HAP-1 (cell line): ENCODE measurements at regions not wholly inside any gene's neighbourhood (a gene's known extent, or its start where the extent isn't known, plus 50 kb on each side); places are given as distances from the start of the nearest gene placed in this dataset.

Source experiments
- DNase-seq, 2 experiments: peaks; one replicate each; pipeline ENCODE4 v3.0.0-alpha.2; 2016 to 2020; ENCODE audit warnings: low spot score in 2 of 2
- H3K27me3 ChIP-seq: fragments of 250-450 bp; sonication (Bioruptor Pico); 2 replicates; pipeline ENCODE4 v1.5.1; 2020; ENCODE audit warnings: low read depth, mild to moderate bottlenecking, moderate library complexity
- H3K36me3 ChIP-seq: fragments of 250-450 bp; sonication (Bioruptor Pico); replicated peaks from 2 replicates; pipeline ENCODE4 v1.5.1; 2020; ENCODE audit warnings: mild to moderate bottlenecking
- H3K4me1 ChIP-seq: fragments of 250-450 bp; sonication (Bioruptor Pico); 2 replicates; pipeline ENCODE4 v1.5.1; 2020; ENCODE audit warnings: mild to moderate bottlenecking
- H3K4me3 ChIP-seq: fragments of 250-450 bp; sonication (Bioruptor Pico); 2 replicates; pipeline ENCODE4 v1.5.1; 2020; ENCODE audit warnings: mild to moderate bottlenecking, moderate library complexity
- H3K9me3 ChIP-seq: fragments of 250-450 bp; sonication (Bioruptor Pico); 2 replicates; pipeline ENCODE4 v1.5.1; 2020; ENCODE audit warnings: mild to moderate bottlenecking, moderate library complexity
- in situ Hi-C: fragments of 300-500 bp; cut with MboI; formaldehyde crosslinking; loops from 3 replicates; pipeline ENCODE4 v1.14.3; 2020; ENCODE audit warnings: low sequenced_read_pairs, inconsistent platforms, mixed read lengths

DNA sequence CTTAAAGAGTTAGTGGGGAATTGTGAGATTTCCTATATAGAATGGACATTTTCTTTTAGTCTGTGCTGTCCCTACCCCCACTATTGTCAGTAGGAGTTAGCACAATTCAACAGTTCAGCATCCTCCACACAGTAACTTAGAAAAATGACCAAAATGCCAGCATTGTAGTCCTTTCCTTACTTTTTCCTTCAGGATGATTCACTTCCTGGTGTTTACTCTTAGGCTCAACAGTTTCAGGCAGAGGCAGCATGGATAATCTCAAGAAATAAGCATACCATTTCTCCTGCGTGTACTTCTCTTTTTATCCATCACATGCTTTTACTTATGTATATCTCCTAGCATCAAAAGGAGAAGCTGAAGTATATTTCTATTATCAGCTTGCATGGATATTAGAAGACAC, 683.4 kb downstream of the SLC16A7 start:
- DNase-seq, result no peak
- no peaks in the 10 kb centered on the region for H3K27me3 ChIP-seq
- H3K4me1 ChIP-seq, result no peaks in the 10 kb centered on the region; the same call in 1 of the 2 replicates
- no peaks in the 10 kb centered on the region for H3K9me3 ChIP-seq
- no peaks in the 10 kb centered on the region for H3K36me3 ChIP-seq
- in situ Hi-C loops, result no loop called here
- H3K4me3 ChIP-seq, result no peak overlapping the region

DNA sequence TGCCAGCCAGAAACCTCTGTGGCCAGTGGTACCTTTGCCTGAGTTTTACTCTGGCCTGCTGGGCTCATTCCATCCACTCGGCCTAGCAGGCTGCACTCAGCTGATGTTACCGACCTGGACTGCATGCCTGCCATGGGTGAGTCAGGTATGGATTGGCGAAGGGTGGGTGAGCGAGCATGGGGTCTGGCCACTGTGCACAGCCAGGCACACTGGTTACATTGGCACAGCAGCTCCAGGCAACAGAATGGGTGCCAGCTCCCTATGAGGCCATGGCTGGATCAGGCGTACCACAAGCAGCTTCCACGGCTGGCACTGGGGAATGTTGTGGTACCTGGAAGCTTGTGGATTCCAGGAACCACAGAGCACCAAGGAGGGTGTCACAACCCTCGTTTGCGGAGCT, 685.7 kb downstream of the SLC16A7 start:
- in situ Hi-C loops, result no loop called here

DNA sequence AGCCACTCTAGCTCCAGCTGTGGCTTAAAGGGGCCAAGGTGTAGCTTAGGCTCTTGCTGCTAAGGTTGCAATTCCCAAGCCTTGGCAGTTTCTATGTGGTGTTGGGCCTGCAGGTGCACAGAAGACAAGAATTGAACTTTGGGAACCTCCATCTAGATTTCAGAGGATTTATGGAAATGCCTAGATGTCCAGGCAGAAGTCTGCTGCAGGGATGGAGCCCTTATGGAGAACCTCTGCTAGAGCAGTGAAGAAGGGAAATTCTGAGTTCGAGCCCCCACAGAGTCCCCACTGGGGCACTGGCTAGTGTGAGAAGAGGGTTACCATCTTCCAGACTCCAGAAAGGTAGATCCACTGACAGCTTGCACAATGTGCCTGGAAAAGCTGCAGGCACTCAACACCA, 694.7 kb downstream of the SLC16A7 start:
- in situ Hi-C loops, result no loop called here
- H3K36me3 ChIP-seq, result no peaks in the 10 kb centered on the region
- no peaks in the 10 kb centered on the region for H3K9me3 ChIP-seq
- DNase-seq, result no peak
- H3K27me3 ChIP-seq, result no peaks in the 10 kb centered on the region
- no peaks in the 10 kb centered on the region for H3K4me1 ChIP-seq
- no peak overlapping the region for H3K4me3 ChIP-seq

More for the DNA sequence above, 685.7 kb downstream of the SLC16A7 start:
- H3K36me3 ChIP-seq, result no peaks in the 10 kb centered on the region
- no peak for DNase-seq
- no peaks in the 10 kb centered on the region; the same call in 1 of the 2 replicates for H3K4me1 ChIP-seq
- no peak overlapping the region for H3K4me3 ChIP-seq
- H3K27me3 ChIP-seq, result no peaks in the 10 kb centered on the region
- H3K9me3 ChIP-seq, result no peaks in the 10 kb centered on the region

DNA sequence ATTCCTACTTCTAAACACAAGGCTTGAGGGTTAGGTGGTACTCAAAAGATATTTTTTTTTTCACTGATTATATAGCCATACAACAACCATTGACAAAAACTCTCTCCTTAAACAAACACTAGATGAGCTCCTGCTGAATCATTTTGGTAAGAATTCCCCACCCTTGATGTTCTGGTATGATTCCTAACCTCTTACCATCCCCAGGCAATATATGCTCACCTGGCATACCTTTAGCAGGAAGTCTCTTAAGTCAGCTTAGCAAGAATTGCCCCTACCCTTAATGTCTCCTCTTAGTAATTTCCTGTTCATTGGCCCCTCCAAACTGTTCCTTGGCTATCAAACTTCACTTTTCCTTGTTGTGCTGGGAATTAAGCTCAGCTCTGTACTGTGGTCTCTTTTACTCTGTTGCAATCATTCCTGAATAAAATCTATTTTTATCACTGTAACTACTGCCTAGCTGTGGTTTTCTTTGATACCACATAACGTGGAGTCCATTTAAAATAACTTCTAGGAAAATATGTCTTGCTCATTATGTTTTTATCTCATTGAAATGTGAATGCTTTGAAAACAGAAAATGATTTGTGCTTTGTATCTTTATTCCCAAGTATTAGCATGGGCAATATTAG, 712.6 kb downstream of the SLC16A7 start:
- in situ Hi-C loops, result no loop called here
- Histone ChIP-seq H3K36me3 (no peaks in the 10 kb centered on the region), H3K9me3 (no peaks in the 10 kb centered on the region), H3K4me3 (no peak overlapping the region), H3K27me3 (no peaks in the 10 kb centered on the region), H3K4me1 (no peaks in the 10 kb centered on the region)
- DNase-seq, result no peak

DNA sequence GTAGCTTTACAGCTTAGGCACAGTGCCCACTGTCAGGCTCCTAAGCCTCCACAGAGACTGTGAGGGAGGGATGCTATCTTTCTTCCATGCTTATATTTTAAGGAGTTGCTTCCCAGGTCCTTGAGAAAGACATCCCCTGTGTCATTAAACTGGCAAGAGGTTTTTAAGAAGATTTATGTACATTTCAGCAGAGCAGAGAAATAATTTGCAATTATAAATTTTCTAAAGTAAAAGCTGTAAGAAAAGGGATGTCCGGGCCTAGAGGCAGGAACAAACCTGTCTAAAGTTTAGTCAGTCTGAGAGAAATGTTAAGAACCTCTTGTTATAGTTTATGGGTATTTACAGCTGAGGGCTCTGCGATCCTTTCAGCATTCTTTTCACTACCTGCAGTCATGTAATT, 716.1 kb downstream of the SLC16A7 start:
- in situ Hi-C loops, result no loop called here
- H3K27me3 ChIP-seq, result no peaks in the 10 kb centered on the region
- H3K4me3 ChIP-seq, result no peak overlapping the region
- DNase-seq, result no peak
- no peaks in the 10 kb centered on the region for H3K36me3 ChIP-seq
- H3K4me1 ChIP-seq, result no peaks in the 10 kb centered on the region
- no peaks in the 10 kb centered on the region for H3K9me3 ChIP-seq

DNA sequence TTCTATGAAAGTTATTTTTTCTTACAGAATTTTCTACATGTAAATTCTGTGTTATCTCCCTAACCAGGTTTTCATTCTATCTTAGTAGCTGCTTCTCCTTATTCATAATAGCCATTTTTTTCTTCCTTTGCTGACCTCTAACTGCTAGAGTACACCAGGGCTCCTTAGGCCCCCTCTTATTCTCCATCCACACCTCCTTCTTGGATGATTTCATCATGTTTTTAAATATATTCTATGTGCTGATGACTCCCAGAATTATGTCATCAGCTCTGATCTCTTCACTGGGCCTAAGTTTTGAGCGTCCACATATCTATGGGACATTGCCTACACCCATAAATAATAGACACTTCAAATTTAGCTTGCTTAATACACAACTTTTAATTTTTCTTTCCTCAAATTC, 721.5 kb downstream of the SLC16A7 start:
- Histone ChIP-seq H3K4me1 (no peaks in the 10 kb centered on the region), H3K4me3 (no peak overlapping the region), H3K27me3 (no peaks in the 10 kb centered on the region), H3K36me3 (no peaks in the 10 kb centered on the region), H3K9me3 (no peaks in the 10 kb centered on the region)
- in situ Hi-C loops, result no loop called here
- no peak for DNase-seq

DNA sequence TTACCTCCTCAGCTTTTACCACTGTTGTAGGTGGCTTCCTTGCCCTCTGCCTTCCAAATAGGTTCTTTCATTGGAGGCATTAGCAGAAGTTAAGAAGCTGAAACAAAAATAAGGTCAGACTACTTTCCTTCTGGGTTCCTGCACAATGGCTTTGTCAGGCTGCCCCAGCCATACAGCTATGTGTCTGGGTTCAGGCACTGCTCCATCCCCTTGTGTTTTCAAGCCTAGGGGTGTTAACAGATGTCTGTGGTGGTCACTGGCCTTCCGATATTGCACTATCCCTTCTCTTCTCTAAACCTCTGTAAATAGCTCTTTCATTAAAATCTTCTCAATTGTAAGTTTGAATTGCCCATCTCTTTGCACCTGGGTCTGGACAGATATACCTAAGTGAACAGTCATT, 728.9 kb downstream of the SLC16A7 start:
- no peaks in the 10 kb centered on the region for H3K9me3 ChIP-seq
- H3K27me3 ChIP-seq, result no peaks in the 10 kb centered on the region
- no peak for DNase-seq
- H3K4me3 ChIP-seq, result no peak overlapping the region
- H3K36me3 ChIP-seq, result no peaks in the 10 kb centered on the region
- no peaks in the 10 kb centered on the region for H3K4me1 ChIP-seq
- in situ Hi-C loops, result no loop called here

DNA sequence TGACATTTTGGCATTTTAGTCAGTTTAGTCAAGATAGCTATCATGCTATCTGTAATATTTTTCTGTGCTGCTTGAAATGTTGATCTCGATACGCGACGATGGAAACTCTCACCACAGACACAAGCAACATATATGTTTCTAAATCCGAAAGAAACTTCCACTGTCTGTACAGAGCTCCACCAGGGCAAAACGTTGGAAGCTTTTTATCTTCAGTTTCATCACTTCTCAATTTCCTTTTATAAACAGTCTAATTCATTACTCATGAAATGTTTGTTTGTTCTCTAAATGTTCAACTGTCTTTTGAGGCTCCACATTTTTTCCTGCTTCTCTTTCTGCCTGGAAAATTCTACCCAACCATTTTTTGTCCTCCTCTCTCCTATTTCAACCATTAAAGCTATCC, 737.6 kb downstream of the SLC16A7 start:
- Histone ChIP-seq H3K4me1 (no peaks in the 10 kb centered on the region), H3K36me3 (no peaks in the 10 kb centered on the region), H3K27me3 (no peaks in the 10 kb centered on the region), H3K9me3 (no peaks in the 10 kb centered on the region), H3K4me3 (no peak overlapping the region)
- no peak for DNase-seq
- in situ Hi-C loops, result no loop called here

DNA sequence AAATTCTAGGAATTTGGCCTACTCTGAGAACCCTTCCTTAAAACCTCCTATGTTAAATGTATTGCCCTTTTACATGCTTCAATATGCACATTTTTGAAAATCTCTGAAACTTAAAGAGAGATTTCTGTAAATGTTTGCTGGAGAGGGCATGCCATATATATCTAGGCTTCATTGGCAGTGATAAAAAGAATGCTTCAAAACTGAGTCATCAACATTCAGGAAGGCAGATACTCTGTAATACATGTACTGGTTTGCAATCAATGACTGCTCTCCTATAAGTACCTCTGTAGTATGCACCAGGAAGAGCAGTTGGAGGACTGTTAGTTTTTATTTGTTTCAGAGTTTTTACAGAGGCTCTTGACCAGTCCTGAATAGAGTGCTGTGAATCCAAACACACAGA, 739.9 kb downstream of the SLC16A7 start:
- Histone ChIP-seq H3K27me3 (no peaks in the 10 kb centered on the region), H3K9me3 (no peaks in the 10 kb centered on the region), H3K4me3 (no peak overlapping the region), H3K36me3 (no peaks in the 10 kb centered on the region), H3K4me1 (no peaks in the 10 kb centered on the region)
- in situ Hi-C loops, result no loop called here
- DNase-seq, result no peak

DNA sequence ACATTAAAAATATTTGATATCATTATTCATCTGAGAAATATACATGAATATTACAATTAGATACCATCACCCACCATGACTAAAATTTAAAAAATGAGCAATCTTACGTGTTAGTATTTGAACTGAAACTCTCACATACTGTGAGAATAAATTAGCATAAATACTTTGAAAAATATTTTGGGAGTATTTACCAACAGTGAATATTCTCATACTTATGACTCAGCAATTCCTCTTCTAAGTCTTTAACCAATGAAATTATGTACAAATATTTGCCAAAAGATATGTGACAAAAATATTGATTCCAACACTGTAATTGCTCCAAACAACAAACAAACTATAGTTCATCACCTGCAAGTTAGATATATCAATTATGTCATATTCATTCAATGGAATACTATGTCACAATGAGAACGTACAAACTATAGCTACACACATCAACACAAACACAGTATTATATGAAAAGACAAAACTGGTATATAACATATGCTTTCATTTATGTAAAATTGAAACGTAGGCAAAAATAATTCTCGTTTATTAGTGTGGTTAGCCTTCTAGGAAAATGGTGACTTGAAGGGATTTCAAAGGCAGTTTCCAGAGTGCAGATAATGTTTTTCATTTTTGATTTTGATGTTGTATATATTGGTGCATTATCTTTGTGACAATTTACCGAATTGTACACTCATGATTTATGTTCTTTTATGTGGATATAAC, 742.2 kb downstream of the SLC16A7 start:
- no peaks in the 10 kb centered on the region for H3K9me3 ChIP-seq

DNA sequence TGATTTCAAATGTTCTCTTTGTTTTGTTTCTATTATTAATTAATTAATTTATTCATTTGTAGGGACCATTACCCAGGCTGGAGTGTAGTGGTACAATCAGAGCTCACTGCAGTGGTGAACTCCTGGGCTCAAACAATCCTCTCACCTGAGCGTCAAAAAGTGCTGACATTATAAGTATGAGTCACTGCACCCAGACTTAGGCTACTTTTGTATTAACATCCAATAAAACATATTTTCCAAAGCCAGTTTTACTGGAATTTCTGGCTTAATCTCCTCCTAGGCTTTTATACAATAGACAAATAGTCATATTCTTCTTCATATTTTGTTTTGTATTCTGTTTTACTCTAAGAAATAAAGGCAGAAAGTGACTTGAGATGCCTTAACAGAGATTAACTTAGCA, 749.6 kb downstream of the SLC16A7 start:
- DNase-seq, result no peak
- Histone ChIP-seq H3K4me3 (no peak overlapping the region), H3K4me1 (no peaks in the 10 kb centered on the region), H3K36me3 (no peaks in the 10 kb centered on the region), H3K27me3 (no peaks in the 10 kb centered on the region), H3K9me3 (no peaks in the 10 kb centered on the region)
- in situ Hi-C loops, result no loop called here

More for the DNA sequence above, 742.2 kb downstream of the SLC16A7 start:
- DNase-seq, result no peak
- Histone ChIP-seq H3K4me1 (no peaks in the 10 kb centered on the region), H3K27me3 (no peaks in the 10 kb centered on the region), H3K36me3 (no peaks in the 10 kb centered on the region), H3K4me3 (no peak overlapping the region)
- in situ Hi-C loops, result no loop called here

DNA sequence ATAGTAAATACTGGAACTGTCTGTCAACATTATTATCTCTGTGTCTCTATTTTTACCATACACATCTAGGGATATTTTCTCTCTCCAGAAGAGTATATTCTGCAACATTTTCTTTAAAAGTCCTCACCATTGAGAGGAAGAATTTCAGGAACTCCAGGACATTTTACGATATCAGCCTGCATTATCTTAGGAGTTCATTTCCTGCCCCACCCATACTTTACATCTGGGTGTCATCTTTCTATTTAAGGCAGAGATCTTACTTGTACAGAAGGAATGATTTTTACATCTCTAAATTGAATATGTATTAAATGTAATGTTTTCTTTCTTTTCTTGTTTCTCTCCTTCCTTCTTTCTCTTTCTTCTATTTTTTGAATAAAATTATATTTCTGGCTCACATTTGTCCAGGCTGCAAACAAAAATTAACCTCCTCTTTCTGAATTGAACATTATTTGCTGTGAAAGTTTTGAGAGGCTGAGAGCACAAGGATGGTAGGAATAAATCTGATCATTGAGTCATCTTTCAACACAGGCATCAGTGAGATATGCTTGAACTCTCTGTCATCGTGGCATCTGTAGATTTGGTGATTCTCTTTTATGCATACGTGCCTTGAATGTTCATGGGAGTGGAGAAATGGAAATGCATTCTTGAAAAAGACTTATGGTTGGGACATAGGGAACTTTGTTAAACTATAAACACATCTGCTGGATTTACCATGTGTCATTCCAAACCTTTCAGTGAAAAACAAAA, 753.6 kb downstream of the SLC16A7 start:
- H3K36me3 ChIP-seq, result no peaks in the 10 kb centered on the region
- H3K27me3 ChIP-seq, result no peaks in the 10 kb centered on the region
- H3K4me3 ChIP-seq, result no peak overlapping the region
- H3K9me3 ChIP-seq, result no peaks in the 10 kb centered on the region
- no peak for DNase-seq
- in situ Hi-C loops, result no loop called here
- H3K4me1 ChIP-seq, result no peaks in the 10 kb centered on the region

DNA sequence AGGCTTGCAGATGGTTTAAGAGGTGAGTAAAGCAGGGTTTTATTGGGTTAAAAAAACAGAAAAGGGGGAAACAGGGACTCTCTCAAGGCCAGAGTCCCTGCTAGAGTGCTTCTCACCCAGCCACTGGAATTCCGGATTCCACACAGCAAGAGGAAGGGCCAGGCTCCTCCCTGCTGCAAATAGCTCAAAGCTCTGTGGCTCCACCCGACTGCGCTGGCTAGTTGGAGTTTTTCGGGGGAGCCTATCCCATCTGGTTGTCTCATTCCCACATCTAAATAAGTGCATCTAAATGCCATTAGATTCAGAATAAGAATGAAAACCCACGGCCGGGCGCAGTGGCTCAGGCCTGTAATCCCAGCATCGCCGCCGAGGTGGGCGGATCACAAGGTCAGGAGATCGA, 791.5 kb downstream of the SLC16A7 start:
- no peaks in the 10 kb centered on the region for H3K4me1 ChIP-seq
- H3K27me3 ChIP-seq, result no peaks in the 10 kb centered on the region
- H3K36me3 ChIP-seq, result no peaks in the 10 kb centered on the region
- in situ Hi-C loops, result no loop called here
- no peak overlapping the region for H3K4me3 ChIP-seq
- DNase-seq, result no peak
- H3K9me3 ChIP-seq, result no peaks in the 10 kb centered on the region

DNA sequence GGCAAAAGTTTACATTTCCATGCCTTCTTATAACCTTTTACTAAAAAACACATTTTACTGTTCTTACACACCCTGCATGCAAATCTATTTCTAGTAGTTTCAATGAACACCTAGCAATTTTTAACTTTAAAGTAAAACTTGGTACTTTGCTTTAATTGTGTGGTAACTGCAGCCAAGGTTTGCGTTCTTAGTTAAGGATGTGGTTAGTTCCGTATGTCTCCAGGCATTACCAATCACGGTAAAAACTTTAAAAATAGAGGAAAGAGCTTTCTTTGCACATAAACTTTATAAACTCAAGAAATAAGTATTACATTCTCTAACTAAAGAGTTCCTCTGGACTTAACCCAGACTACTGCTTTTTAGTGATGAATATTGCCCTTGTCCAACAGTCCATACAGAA, 795.2 kb downstream of the SLC16A7 start:
- no peaks in the 10 kb centered on the region for H3K4me1 ChIP-seq
- no peaks in the 10 kb centered on the region for H3K27me3 ChIP-seq
- H3K36me3 ChIP-seq, result no peaks in the 10 kb centered on the region
- no peak overlapping the region for H3K4me3 ChIP-seq
- in situ Hi-C loops, result no loop called here
- H3K9me3 ChIP-seq, result no peaks in the 10 kb centered on the region
- DNase-seq, result no peak
